KMS-11 (cell line): ENCODE measurements at regions not wholly inside any gene's neighbourhood (a gene's known extent, or its start where the extent isn't known, plus 50 kb on each side); places are given as distances from the start of the nearest gene placed in this dataset.

Experiments used
- H2AFZ ChIP-seq: fragments of 200-600 bp; sonication (generic); 2 replicates; pipeline ENCODE4 v1.6.1; 2016; ENCODE audit warnings: antibody characterized with exemption, mixed run types, low read depth
- H3K27ac ChIP-seq: fragments of 200-600 bp; sonication (generic); 2 replicates; pipeline ENCODE4 v1.6.1; 2016; ENCODE audit warnings: mild to moderate bottlenecking, mixed run types
- H3K27me3 ChIP-seq: fragments of 200-600 bp; sonication (generic); 2 replicates; pipeline ENCODE4 v1.6.1; 2017; ENCODE audit warnings: mild to moderate bottlenecking, low read depth, mixed run types, moderate library complexity; ENCODE audit not compliant: insufficient read depth
- H3K36me3 ChIP-seq: fragments of 200-600 bp; sonication (generic); 2 replicates; pipeline ENCODE4 v1.6.1; 2017; ENCODE audit warnings: mild to moderate bottlenecking, mixed run types; ENCODE audit not compliant: insufficient read depth
- H3K4me1 ChIP-seq: fragments of 200-600 bp; sonication (generic); 2 replicates; pipeline ENCODE4 v1.6.1; 2016; ENCODE audit warnings: mild to moderate bottlenecking, low read depth, mixed run types; ENCODE audit not compliant: poor library complexity, severe bottlenecking
- H3K4me2 ChIP-seq: fragments of 200-600 bp; sonication (generic); 2 replicates; pipeline ENCODE4 v1.7.0; 2016; ENCODE audit warnings: mild to moderate bottlenecking, mixed run types
- H3K4me3 ChIP-seq: fragments of 200-600 bp; sonication (generic); IDR thresholded peaks from 2 replicates; pipeline ENCODE4 v1.6.1; 2017; ENCODE audit warnings: low read depth, low read length, mixed read lengths; ENCODE audit not compliant: insufficient read depth
- H3K79me2 ChIP-seq: fragments of 200-600 bp; sonication (generic); 2 replicates; pipeline ENCODE4 v1.6.1; 2016; ENCODE audit warnings: low read depth, mixed run types; ENCODE audit not compliant: insufficient read depth
- H3K9ac ChIP-seq: fragments of 200-600 bp; sonication (generic); 2 replicates; pipeline ENCODE4 v1.6.1; 2016; ENCODE audit warnings: mild to moderate bottlenecking, mixed run types
- H4K20me1 ChIP-seq: fragments of 200-600 bp; sonication (generic); 2 replicates; pipeline ENCODE4 v1.6.1; 2016; ENCODE audit warnings: mild to moderate bottlenecking, mixed run types; ENCODE audit not compliant: insufficient read depth
- CTCF ChIP-seq: fragments of 200-600 bp; sonication (generic); conservative IDR thresholded peaks from 2 replicates; pipeline ENCODE4 v1.6.1; 2017; ENCODE audit warnings: low read depth, mild to moderate bottlenecking, antibody characterized with exemption, low read length, moderate library complexity, mixed read lengths

DNA sequence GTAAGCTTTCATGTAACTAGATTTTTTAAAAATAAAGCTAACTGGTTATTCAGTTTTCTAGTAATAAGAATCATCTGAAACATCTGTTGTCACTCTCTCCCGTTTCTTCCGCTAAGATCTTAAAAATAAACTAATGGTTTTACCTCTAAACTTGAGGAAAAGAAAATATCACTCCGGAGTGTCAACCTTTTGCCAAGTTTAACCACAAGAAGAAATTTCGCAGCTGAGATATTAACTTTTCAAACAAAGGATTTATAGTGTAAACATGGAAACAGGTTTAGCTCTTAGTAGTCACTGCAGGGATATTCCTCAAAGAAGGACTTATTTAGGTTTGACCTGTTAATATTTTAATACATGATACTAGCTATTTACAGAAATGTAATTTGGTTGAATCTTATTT is 954.9 kb downstream of the ADGRL2 start:
- TF ChIP-seq CTCF, result no peak
- Histone ChIP-seq H3K79me2 (no peaks in the 10 kb centered on the region), H3K4me1 (no peaks in the 10 kb centered on the region), H3K9ac (no peak overlapping the region), H3K36me3 (no peaks in the 10 kb centered on the region), H2AFZ (no peak overlapping the region), H4K20me1 (no peaks in the 10 kb centered on the region), H3K4me2 (no peak overlapping the region), H3K27me3 (no peaks in the 10 kb centered on the region), H3K4me3 (no peak overlapping the region), H3K27ac (no peak overlapping the region)

DNA sequence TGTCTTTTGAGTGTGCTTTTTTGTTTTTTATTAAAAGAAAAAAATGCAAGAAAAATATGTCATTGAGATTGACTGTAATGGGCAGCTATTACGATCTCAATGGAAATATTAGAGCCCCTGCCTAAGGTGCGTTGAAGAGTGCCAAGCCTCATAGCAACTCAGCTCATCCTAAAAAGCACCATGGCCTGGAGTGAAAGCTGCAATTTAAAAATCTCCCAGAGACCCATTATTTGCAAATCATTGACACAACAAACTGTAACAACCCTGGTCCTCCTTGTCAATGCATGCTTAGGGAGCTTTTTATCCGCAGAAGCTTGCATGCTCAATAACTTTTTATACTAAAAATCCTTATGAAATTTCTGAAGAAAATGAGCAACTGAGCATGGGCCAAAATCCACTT is 954.5 kb downstream of the ADGRL2 start:
- no peak overlapping the region for H3K4me2 ChIP-seq
- no peaks in the 10 kb centered on the region for H3K27me3 ChIP-seq

GRCh38 chr1:82752046-82752445 is 951.3 kb downstream of the ADGRL2 start:
- H3K79me2 ChIP-seq, result no peaks in the 10 kb centered on the region
- no peaks in the 10 kb centered on the region for H4K20me1 ChIP-seq
- no peak overlapping the region for H2AFZ ChIP-seq

More for the DNA sequence above, 954.5 kb downstream of the ADGRL2 start:
- no peak for TF ChIP-seq CTCF
- Histone ChIP-seq H2AFZ (no peak overlapping the region), H3K4me3 (no peak overlapping the region), H3K9ac (no peak overlapping the region), H4K20me1 (no peaks in the 10 kb centered on the region), H3K4me1 (no peaks in the 10 kb centered on the region), H3K36me3 (no peaks in the 10 kb centered on the region), H3K27ac (no peak overlapping the region), H3K79me2 (no peaks in the 10 kb centered on the region)

DNA sequence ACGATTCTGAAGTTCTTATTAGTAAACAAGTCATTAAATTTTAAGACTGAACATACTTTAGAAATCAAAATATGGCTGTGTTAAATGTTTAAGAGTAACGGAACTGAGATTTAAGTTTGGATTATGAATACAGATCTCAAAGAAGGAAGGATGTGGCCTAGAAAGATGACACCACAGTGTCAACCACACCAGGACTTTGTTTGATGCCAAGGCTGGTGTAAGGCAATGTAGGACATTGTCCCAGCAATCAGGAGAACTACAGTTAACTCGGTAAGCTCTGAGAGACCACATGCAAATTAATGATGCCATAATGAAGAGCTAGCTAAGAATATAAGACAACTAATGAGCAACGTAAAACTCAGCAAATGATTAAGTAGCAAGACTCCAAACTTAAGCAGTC is 932.9 kb downstream of the ADGRL2 start:
- no peak overlapping the region for H2AFZ ChIP-seq
- TF ChIP-seq CTCF, result no peak
- H3K4me1 ChIP-seq, result no peaks in the 10 kb centered on the region
- no peak overlapping the region for H3K4me3 ChIP-seq
- no peaks in the 10 kb centered on the region for H4K20me1 ChIP-seq
- no peak overlapping the region for H3K9ac ChIP-seq
- H3K27me3 ChIP-seq, result no peaks in the 10 kb centered on the region
- no peak overlapping the region for H3K27ac ChIP-seq
- H3K4me2 ChIP-seq, result no peak overlapping the region
- no peaks in the 10 kb centered on the region for H3K79me2 ChIP-seq
- no peaks in the 10 kb centered on the region for H3K36me3 ChIP-seq

More at GRCh38 chr1:82752046-82752445, 951.3 kb downstream of the ADGRL2 start:
- TF ChIP-seq CTCF, result no peak
- H3K4me2 ChIP-seq, result no peak overlapping the region
- H3K4me1 ChIP-seq, result no peaks in the 10 kb centered on the region
- H3K4me3 ChIP-seq, result no peak overlapping the region
- H3K27me3 ChIP-seq, result no peaks in the 10 kb centered on the region
- H3K9ac ChIP-seq, result no peak overlapping the region
- no peak overlapping the region for H3K27ac ChIP-seq
- H3K36me3 ChIP-seq, result no peaks in the 10 kb centered on the region
